Hepatic stellate cell (primary cell): ENCODE measurements at regions not wholly inside any gene's neighbourhood (a gene's known extent, or its start where the extent isn't known, plus 50 kb on each side); places are given as distances from the start of the nearest gene placed in this dataset.

Experiments
- DNase-seq: peaks from one replicate; pipeline ENCODE4 v3.0.0; 2011; ENCODE audit warnings: low spot score

GRCh38 chr1:55483523-55483922 is 268.4 kb upstream of the USP24 start:
- no peak for DNase-seq

- DNase-seq, result no peak
These were observed 266.5 kb upstream of the USP24 start for GRCh38 chr1:55481634-55482033.

- DNase-seq, result no peak
These were observed 265.0 kb upstream of the USP24 start for GRCh38 chr1:55480029-55480795.

GRCh38 chr1:55478742-55479141 is 263.6 kb upstream of the USP24 start:
- DNase-seq, result peak; percentile 7

- no peak for DNase-seq
These were observed 262.8 kb upstream of the USP24 start for GRCh38 chr1:55477953-55478352.

- DNase-seq, result no peak
These were observed 261.4 kb upstream of the USP24 start for GRCh38 chr1:55476445-55477015.

GRCh38 chr1:55474168-55474786 is 259.1 kb upstream of the USP24 start:
- DNase-seq, result peak; percentile 10

- DNase-seq, result no peak
These were observed 258.5 kb upstream of the USP24 start for GRCh38 chr1:55473661-55474060.

- DNase-seq, result no peak
These were observed 257.6 kb upstream of the USP24 start for GRCh38 chr1:55472784-55473183.

- no peak for DNase-seq
These were observed 257.0 kb upstream of the USP24 start for GRCh38 chr1:55472115-55472514.

GRCh38 chr1:55468142-55468795 is 253.1 kb upstream of the USP24 start:
- DNase-seq, result no peak

- no peak for DNase-seq
These were observed 251.8 kb upstream of the USP24 start for GRCh38 chr1:55466921-55467320.

GRCh38 chr1:55466373-55466772 is 251.2 kb upstream of the USP24 start:
- DNase-seq, result no peak

- DNase-seq, result no peak
These were observed 249.4 kb upstream of the USP24 start for GRCh38 chr1:55464550-55464949.

- DNase-seq, result no peak
These were observed 248.8 kb upstream of the USP24 start for GRCh38 chr1:55463814-55464475.

- no peak for DNase-seq
These were observed 242.7 kb upstream of the USP24 start for GRCh38 chr1:55457874-55458273.

GRCh38 chr1:55456971-55457370 is 241.8 kb upstream of the USP24 start:
- DNase-seq, result no peak

- no peak for DNase-seq
These were observed 233.1 kb upstream of the USP24 start for GRCh38 chr1:55448261-55448660.

- DNase-seq, result no peak
These were observed 232.3 kb upstream of the USP24 start for GRCh38 chr1:55447488-55447887.

- DNase-seq, result peak; percentile 46
These were observed 231.2 kb upstream of the USP24 start for GRCh38 chr1:55446351-55446750.

GRCh38 chr1:55445416-55445815 is 230.3 kb upstream of the USP24 start:
- DNase-seq, result no peak

- DNase-seq, result no peak
These were observed 229.5 kb upstream of the USP24 start for GRCh38 chr1:55444667-55445066.
